ENCODE measurements at regions not wholly inside any gene's neighbourhood (a gene's known extent, or its start where the extent isn't known, plus 50 kb on each side); places are given as distances from the start of the nearest gene placed in this dataset.

DNA sequence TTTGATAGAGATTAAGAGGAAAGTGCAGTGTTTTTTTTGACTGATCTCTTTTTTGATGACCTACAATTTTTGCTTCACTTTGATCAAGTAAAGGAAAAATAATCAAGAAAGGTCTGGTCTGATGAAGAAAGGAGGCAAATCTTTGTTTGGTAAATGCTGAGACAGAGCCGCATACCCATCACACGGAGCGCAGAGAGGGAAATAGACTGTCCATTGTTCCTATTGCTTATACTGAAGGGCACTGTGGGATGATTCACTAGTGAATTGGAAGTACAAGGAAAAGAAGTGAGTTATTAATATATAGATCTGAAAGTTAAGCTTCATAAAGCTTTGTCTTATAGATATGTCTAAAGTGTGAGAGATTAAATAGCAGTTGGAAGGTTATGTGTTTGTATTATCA, 455.1 kb downstream of the PLCL1 start:
- DNase-seq (ENCODE audit: low read depth in 2 of 2, low spot score in 1 of 2): no peak

DNA sequence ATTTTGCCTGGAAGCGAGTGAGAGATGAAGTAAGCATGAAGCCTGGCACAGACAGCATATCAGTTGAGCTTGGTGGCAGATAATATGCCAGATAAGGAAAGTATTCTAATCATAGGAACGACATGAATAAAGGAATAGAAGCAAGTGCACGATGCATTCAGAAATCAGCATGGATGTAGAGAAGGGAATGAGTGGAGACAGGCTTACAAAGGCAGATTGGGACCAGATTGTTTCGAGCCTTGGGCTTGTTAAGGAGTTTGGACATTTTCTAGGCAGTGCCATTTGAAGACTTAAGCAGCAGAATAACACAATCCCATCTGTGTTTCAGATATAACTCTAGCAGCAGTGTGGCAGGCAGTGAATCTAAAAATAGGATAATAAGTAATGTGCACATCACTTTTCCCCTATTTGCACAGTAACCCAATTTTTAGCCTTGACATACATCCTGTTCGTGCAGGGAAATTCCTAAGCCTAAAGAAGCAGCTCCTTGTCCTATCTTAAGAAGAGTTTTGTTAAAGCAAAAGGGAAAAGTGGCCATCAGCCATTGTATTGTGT, 450.2 kb downstream of the PLCL1 start:
- DNase-seq (ENCODE audit: low read depth in 2 of 2, low spot score in 1 of 2): no peak

DNA sequence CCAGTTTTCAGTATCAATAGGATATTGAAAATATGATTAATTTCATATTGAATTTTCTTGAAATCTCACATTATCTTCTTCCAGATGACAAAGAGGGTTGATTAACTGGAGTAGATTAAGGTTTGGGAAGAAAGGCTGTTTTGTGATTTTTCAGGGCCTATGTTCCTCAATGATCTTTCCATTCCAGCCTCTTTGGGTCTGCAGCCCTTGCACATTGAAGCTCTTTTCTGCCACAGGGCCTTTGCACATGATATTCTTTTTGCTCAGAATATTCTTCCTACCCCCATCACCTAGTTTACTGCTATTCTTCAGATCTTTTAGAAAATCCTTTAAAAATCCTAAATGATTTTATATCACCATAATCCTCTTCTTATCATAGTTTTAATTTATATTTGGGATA, 449.6 kb downstream of the PLCL1 start:
- no peak for DNase-seq (ENCODE audit: low read depth in 2 of 2, low spot score in 1 of 2)

GRCh38 chr2:198252472-198252871, 448.1 kb downstream of the PLCL1 start:
- DNase-seq (ENCODE audit: low read depth in 2 of 2, low spot score in 1 of 2): no peak

DNA sequence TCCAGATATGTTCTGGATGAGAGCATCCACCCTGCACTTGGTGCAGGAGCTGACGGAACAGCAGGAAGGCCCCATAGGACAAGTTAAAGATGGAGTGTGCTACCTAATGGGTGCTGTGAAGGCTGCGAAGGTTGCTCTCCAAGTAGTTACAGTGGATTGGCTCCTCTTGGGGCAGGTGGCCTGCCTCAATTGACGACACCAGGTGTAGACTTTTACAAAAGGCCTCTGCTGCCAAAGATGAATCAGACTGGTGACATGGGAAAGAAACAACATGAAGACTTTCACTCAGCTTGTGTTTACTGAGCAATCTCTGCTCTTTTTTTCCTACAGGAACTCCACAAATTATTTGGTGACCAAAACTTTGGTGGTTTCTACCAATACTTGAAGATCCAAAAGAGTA, 437.7 kb downstream of the PLCL1 start:
- no peak for DNase-seq (ENCODE audit: low read depth in 2 of 2, low spot score in 1 of 2)

DNA sequence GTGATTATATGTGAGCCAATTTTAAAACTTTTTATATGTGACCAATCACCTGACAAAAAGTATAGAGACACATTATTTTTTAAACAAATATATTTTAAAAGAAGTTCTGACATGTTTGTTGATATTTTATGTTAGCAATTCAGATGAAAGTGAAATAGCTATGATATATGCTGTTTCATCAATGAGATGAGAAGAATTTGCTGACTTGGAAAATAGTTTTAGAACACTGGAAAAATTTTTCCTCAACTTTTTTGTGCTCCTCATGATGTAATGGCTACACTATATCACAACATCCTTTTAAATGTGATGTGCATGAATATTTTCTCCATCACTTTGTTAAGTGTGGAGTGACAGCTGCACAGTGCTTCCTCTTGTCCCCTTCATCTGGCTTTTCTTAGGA, 434.0 kb downstream of the PLCL1 start:
- no peak for DNase-seq (ENCODE audit: low read depth in 2 of 2, low spot score in 1 of 2)

DNA sequence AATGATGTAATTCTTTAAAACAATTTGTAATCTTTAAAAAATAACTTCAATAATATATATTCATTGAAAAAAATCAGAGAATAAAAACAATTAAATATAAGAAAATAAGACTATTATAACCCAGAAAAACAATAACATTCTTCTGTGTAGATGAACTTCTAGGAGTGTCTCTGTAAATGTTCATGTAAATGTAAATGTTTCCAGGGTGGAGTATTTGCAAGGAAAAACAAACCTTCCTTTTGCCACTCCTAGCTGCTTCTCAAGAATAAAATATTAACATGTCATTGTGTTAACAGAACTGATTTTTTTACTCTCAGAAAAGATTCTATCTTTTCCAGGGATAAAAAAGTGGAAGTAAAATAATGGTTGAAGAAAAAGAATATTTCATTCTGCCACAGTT, 431.9 kb downstream of the PLCL1 start:
- DNase-seq (ENCODE audit: low read depth in 2 of 2, low spot score in 1 of 2): no peak

GRCh38 chr2:198232281-198232680, 427.9 kb downstream of the PLCL1 start:
- no peak for DNase-seq (ENCODE audit: low read depth in 2 of 2, low spot score in 1 of 2)

DNA sequence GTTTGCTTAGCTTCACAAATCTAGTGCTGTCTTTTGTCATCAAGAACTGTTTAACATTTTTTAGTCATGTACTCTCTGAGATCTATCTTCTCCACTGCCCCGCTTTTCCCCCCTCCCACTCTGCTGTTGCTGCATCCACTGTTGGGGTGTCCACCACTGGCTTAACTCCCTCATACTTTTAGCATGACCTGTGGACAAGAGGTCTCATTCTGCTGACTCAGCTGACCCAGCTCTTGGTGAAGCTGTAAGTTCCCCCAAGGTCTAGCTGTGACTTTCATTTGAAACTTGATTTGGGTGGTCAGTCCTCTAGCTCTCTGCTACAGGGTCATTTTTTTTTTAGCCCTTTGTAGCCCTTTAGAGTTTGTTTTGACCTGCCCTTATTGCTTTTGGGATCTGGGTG, 427.2 kb downstream of the PLCL1 start:
- no peak for DNase-seq (ENCODE audit: low read depth in 2 of 2, low spot score in 1 of 2)

- DNase-seq (ENCODE audit: low read depth in 2 of 2, low spot score in 1 of 2): no peak
Measured at GRCh38 chr2:198220763-198221610, 416.6 kb downstream of the PLCL1 start.

DNA sequence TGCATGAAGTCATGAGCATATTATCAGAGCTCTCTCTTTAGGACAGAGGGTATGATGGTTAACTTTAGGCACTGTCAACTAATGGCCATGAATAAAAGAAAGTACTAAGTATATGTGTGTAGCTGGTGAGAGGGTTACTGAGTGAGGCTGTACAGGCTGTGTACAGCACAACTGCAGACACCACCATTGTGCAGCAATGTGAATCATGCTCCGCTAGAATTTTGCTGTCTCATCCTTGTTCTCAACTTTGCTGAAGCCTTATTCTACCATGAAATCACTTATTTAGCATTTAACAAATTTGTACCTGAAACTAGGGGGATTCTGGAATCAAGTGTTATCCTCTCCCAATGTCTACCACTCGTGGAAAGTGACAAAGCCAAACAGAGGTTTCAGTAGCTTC, 414.9 kb downstream of the PLCL1 start:
- DNase-seq (ENCODE audit: low read depth in 2 of 2, low spot score in 1 of 2): no peak

DNA sequence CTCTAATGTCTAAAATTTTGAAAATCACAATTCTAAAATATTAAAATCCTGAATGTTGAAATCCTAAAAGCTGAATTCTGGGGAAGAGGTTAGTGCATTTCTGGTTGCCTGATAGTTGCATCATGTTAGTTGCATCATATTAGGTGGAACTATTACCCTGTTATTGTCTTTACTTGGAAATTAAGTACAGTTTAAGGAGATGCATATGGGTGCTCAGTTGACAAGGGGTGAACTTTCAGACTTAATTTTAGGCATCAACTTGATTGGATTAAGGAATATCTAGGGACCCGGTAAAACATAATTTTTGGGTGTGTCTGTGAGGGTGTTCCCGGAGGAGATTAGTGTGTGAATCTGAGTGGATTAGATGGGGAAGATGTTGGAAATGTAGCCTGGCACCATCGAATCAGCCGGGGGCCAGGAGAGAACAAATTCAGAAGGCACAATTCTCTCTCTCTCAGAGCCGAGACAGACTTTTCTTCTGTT, 409.8 kb downstream of the PLCL1 start:
- no peak for DNase-seq (ENCODE audit: low read depth in 2 of 2, low spot score in 1 of 2)

GRCh38 chr2:198213253-198213652, 408.9 kb downstream of the PLCL1 start:
- DNase-seq (ENCODE audit: low read depth in 2 of 2, low spot score in 1 of 2): no peak

- no peak for DNase-seq (ENCODE audit: low read depth in 2 of 2, low spot score in 1 of 2)
Measured at GRCh38 chr2:198211706-198212105, 407.3 kb downstream of the PLCL1 start.

GRCh38 chr2:198203336-198204069, 399.1 kb downstream of the PLCL1 start:
- DNase-seq (ENCODE audit: low read depth in 2 of 2, low spot score in 1 of 2): no peak

Measured in stimulated activated CD8-positive, alpha-beta memory T cell treated with anti-CD3 and anti-CD28 coated beads, Interleukin-4, amount 100 ng/mL, for 4 hours (primary cell).